Limb (tissue), 2 donors: ENCODE measurements at regions not wholly inside any gene's neighbourhood (a gene's known extent, or its start where the extent isn't known, plus 50 kb on each side); places are given as distances from the start of the nearest gene placed in this dataset.
"Not testable (repeated sequence)": the region's sequence is repeated elsewhere in the genome, so short reads cannot be mapped to it uniquely, and the experiment has no call there.

Experiments
- DNase-seq, 2 donors: peaks; one replicate each; pipeline ENCODE4 v3.0.0-alpha.2; 2016; ENCODE audit errors: extremely low spot score in 2 of 2

GRCh38 chr18:30632071-30632698 lies 410.4 kb downstream of the DSC3 start:
- DNase-seq, result no peak

GRCh38 chr18:30625961-30626360 lies 416.6 kb downstream of the DSC3 start:
- DNase-seq, result no peak

GRCh38 chr18:30623401-30624065 lies 419.0 kb downstream of the DSC3 start:
- no peak for DNase-seq

- DNase-seq, result no peak
Measured at GRCh38 chr18:30622635-30623034, 419.9 kb downstream of the DSC3 start.

GRCh38 chr18:30622104-30622503 lies 420.4 kb downstream of the DSC3 start:
- DNase-seq, result no peak

- no peak for DNase-seq
Measured at GRCh38 chr18:30618567-30618966, 424.0 kb downstream of the DSC3 start.

- no peak for DNase-seq
Measured at GRCh38 chr18:30616414-30616813, 426.1 kb downstream of the DSC3 start.

GRCh38 chr18:30613467-30613801 lies 429.1 kb downstream of the DSC3 start:
- no peak for DNase-seq

GRCh38 chr18:30601541-30601940 lies 441.0 kb downstream of the DSC3 start:
- no peak for DNase-seq

- no peak for DNase-seq
Measured at GRCh38 chr18:30597202-30597601, 445.3 kb downstream of the DSC3 start.

GRCh38 chr18:30596635-30597034 lies 445.9 kb downstream of the DSC3 start:
- no peak for DNase-seq

GRCh38 chr18:30595942-30596341 lies 446.6 kb downstream of the DSC3 start:
- no peak for DNase-seq

- DNase-seq, result not testable (repeated sequence)
Measured at GRCh38 chr18:30594911-30595310, 447.6 kb downstream of the DSC3 start.

- no peak for DNase-seq
Measured at GRCh38 chr18:30591462-30591861, 451.1 kb downstream of the DSC3 start.

GRCh38 chr18:30588673-30589164 lies 453.8 kb downstream of the DSC3 start:
- no peak for DNase-seq

- DNase-seq, result no peak
Measured at GRCh38 chr18:30583768-30584167, 458.8 kb downstream of the DSC3 start.

- DNase-seq, result no peak
Measured at GRCh38 chr18:30582078-30582477, 460.5 kb downstream of the DSC3 start.

- DNase-seq, result no peak
Measured at GRCh38 chr18:30578707-30579106, 463.8 kb downstream of the DSC3 start.

GRCh38 chr18:30572214-30572613 lies 470.3 kb downstream of the DSC3 start:
- no peak for DNase-seq

- no peak for DNase-seq
Measured at GRCh38 chr18:30568333-30568732, 474.2 kb downstream of the DSC3 start.

GRCh38 chr18:30566877-30567276 lies 475.7 kb downstream of the DSC3 start:
- no peak for DNase-seq

- no peak for DNase-seq
Measured at GRCh38 chr18:30562231-30562630, 480.3 kb downstream of the DSC3 start.

- no peak for DNase-seq
Measured at GRCh38 chr18:30556112-30556511, 486.4 kb downstream of the DSC3 start.
